ENCODE measurements at regions not wholly inside any gene's neighbourhood (a gene's known extent, or its start where the extent isn't known, plus 50 kb on each side); places are given as distances from the start of the nearest gene placed in this dataset.
"Not testable (repeated sequence)": the region's sequence is repeated elsewhere in the genome, so short reads cannot be mapped to it uniquely, and the experiment has no call there.

DNA sequence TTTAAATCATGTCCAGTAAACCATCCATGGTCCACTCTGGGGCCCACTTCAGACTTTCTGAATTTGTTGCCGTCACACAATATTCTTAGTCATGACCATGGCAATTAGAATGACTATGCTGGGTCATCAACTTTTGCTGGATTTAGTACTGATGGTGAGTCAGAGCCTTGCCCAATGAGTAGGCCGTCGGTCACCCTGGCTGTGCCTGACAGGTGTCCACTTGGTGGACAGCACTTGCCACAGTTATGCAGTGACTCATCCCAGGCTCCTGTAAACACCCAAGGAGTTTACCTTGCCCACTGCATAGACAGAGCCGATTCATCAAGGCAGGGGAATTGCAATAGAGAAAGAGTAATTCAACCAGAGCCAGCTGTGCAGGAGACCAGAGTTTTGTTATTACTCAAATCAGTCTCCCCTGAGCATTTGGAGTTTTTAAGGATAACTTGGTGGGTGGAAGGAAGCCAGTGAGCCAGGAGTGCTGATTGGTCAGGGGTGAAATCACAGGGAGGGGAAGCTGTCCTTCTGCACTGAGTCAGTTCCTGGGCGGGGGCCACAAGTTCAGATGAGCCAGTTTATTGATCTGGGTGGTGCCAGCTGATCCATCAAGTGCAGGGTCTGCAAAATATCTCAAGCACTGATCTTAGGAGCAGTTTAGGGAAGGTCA lies 333.8 kb downstream of the PTPRU start:
- no peak for DNase-seq (ENCODE audit: low read depth in 2 of 3, low spot score in 1 of 3)

DNA sequence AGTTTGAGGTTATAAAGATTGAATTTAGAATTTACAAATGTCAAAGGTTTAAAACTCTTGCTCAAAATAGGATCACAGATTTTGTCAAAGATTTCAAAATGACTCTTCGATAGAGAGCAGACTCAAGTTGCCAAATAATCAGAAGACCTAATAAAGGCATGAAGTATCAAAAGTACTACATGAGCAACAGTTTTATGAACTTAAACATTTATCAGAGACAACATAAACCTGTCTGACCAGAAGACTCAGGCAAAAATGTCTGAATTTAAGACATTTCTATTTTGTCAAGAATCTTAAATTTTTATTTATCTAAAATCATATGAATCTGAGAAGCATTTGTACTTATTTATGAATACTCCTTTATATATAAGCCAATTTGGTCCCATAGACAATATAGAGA lies 330.9 kb downstream of the PTPRU start:
- DNase-seq (ENCODE audit: low read depth in 2 of 3, low spot score in 1 of 3) = no peak

DNA sequence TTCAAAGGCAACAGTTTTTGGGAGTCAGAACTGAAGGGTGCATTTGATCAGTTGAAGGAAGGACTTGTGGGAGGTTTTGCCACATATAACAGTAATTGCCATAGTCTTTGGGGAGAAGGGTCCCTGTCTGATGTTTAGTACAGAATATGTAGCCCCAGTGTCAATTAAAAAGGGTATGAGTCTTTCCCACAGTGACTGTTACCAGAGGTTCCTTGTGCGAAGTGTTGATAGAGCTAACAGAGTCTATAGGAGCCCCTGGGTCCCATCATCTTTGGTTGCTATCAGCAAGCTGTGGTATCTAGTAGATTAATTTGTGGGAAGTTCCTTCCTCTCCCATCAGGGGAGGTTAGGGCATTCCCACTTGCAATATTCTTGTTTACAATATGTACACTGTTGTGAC lies 329.2 kb downstream of the PTPRU start:
- DNase-seq (ENCODE audit: low read depth in 2 of 3, low spot score in 1 of 3) = no peak

DNA sequence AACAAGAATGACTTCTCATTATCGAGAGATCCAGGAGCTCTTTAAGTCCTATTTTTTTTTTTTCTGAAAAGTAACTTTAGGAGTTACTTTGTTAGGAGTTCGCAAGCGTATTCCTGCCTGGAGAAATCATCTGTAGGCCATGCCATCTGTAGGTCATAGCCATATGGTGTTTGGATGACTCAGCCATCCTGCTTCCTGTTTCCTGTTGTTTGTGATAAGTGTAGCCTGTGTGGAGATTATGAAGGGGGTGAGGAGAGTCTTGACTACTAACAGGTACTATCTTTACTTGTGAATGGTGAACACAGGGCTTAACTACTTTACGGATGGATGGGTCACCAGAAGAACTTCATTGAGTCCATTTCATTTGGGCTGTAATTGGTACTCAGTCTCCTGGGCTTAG lies 327.2 kb downstream of the PTPRU start:
- no peak for DNase-seq (ENCODE audit: low read depth in 2 of 3, low spot score in 1 of 3)

DNA sequence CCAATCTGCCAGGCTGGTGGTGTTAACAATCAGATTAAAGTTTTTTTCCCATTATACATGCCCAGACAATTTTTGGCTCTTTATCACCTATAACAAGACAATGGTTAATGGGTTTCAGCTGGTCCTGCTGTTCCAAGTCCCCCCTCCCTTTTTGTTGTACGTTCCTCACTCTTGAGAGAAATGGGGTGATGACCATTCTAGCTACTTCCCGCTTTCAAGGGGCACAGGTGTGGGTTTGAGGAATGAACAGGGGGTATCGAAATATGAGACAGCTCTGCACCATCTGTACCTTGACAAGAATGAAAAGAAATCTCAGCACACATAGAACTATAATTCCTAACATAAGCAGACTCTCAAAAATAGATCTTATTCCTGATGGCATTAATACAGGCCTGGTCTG lies 326.8 kb downstream of the PTPRU start:
- no peak for DNase-seq (ENCODE audit: low read depth in 2 of 3, low spot score in 1 of 3)

DNA sequence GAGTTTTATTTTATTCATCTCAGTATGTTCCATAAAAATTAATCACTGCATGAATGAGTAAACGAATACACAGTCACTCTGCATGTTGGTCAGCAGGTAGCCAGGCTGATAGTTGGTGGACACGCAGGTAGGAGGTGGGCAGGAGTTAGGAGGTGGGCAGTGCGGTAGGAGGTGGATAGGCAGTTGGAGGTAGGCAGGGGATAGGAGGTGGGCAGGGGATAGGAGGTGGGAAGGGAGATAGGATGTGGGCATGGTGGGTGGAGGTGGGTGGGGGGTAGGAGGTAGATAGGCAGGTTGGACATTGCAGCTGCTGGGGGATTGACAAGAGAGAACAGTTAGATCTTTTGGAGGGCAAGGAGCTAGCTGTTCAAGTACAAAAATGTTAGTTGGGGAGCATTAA lies 322.7 kb downstream of the PTPRU start:
- DNase-seq (ENCODE audit: low read depth in 2 of 3, low spot score in 1 of 3) = no peak

DNA sequence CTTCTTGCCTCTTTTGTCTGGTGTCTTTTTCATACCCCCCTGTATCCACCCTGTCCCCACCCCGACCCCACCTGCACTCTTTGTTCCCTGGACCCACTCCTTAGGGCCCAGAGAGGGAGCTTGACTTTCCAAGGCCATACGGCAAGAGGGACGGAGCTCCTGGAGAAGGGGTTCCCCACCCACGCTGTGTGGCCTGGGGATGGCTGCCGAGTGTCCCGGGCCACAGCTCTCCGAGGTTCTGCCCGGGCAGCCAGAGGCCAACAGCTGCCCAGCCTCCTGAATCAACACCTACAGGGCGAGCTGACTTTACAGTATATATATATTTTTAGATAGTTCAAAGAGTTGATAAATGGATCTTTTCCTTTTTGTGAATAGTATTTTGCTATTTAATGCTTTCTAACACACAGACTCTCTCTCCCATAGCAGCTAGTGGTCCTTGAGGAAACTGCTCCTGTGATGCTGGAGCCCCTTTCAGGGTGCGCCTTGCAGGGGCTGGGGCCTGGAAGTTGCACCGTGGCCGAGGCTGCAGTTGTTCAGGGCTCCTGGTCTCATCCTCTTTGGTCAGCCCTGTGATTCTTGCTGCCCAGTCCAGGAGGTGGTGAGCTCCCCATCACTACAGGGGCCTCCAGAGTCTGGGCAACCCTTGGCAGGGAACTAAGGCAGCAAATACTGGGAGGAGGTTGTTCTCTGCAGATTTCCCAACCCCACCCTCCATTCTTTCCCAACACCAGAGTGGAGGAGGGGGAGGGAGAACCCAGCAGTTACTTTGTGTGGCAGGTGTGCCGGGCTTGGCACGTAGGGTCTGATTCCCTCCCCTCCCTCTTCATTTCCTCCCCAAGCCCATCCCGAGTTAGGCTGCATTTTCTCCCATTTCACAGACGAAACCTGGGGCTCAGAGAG lies 321.6 kb downstream of the PTPRU start:
- DNase-seq (ENCODE audit: low read depth in 2 of 3, low spot score in 1 of 3) = no peak

DNA sequence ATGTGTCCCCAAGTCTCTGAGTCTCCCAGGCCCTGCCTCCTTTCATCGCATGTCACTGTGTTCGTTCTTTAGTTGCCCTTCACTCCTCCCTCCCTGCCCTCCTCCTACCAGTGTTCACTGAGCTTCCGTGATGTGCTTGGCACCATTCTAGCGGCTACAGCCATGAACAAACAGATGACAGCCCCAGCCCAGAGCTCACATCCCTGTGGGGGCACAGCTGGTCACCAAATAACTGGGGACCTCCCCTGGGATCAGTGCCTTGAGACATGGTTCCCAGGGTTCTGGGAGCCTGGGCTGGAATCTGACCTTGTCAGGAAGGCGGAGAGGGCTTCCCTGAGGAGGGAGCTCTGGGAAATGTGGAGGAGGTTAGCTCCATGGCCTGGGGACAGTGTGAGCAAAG lies 320.7 kb downstream of the PTPRU start:
- no peak for DNase-seq (ENCODE audit: low read depth in 2 of 3, low spot score in 1 of 3)

DNA sequence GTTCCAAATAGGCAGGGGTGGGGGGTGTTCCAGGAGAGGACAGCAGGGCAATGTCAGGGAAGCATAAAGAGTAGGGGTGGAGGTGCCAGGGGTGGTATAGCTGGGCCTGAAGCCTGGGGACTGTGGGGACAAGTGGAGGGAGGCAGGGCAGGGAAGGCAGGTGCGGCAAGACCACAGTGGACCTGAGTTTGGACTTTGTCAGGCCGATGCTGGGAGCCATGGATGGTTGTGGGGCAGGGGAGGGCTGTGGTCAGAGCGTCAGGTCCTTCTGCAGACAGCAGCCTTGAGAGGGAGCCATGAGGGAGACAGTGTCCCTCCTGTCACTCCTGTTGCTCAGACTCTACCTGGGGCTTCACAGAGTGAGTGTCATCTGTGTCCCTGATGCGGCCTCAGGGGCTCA lies 320.3 kb downstream of the PTPRU start:
- no peak for DNase-seq (ENCODE audit: low read depth in 2 of 3, low spot score in 1 of 3)

DNA sequence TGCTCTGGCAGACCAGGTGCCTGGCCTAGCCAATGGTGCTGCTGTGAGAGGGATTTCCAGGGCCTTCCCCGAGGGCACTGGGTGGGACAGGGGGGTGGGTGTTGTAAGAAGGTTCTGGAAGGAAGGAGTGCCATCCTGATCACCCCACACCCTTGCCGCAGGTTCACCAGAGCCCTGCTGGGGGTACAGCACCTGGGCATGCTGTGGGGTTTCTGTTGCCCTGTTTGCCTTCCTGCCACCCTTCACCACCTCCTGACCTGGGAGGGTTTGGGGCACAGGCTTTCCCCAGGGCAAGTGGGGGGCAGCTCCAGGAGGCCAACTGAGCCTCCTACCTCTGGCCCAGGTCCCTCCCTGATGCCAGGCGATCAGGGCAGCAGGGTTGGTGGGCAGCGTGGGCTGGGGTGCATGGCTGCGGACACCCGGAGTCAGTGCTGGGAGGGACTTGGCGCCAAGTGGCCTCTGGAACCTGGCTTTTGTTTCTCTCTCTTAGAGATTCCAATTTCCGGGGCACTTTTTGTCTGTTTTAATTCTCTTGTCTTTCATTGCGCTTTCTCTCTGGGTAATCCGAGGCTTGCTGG lies 318.8 kb downstream of the PTPRU start:
- no peak for DNase-seq (ENCODE audit: low read depth in 2 of 3, low spot score in 1 of 3)

DNA sequence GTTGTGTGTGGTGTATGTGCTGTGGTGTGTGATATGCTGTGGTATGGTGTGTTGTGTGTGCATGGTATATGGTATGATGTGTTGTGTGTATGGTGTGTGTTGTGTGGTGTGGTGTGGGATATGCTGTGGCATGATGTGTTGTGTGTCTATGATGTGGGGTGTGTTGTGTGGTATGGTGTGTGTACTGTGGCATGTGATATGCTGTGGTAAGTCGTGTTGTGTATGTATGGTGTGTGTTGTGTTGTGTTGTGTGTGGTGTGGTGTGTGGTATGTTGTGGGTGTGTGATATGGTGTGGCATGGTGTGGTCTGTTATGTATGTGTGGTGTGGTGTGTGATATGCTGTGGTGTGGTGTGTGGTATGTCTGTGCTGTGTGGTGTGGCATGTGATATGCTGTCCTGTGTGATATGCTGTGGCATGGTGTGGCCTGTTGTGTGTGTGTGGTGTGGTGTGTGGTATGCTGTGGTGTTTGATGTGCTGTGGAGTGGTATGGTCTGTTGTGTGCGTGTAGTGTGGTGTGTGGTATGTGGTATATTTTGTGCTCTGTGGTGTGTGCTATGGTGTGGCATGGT lies 318.0 kb downstream of the PTPRU start:
- no peak for DNase-seq (ENCODE audit: low read depth in 2 of 3, low spot score in 1 of 3)

DNA sequence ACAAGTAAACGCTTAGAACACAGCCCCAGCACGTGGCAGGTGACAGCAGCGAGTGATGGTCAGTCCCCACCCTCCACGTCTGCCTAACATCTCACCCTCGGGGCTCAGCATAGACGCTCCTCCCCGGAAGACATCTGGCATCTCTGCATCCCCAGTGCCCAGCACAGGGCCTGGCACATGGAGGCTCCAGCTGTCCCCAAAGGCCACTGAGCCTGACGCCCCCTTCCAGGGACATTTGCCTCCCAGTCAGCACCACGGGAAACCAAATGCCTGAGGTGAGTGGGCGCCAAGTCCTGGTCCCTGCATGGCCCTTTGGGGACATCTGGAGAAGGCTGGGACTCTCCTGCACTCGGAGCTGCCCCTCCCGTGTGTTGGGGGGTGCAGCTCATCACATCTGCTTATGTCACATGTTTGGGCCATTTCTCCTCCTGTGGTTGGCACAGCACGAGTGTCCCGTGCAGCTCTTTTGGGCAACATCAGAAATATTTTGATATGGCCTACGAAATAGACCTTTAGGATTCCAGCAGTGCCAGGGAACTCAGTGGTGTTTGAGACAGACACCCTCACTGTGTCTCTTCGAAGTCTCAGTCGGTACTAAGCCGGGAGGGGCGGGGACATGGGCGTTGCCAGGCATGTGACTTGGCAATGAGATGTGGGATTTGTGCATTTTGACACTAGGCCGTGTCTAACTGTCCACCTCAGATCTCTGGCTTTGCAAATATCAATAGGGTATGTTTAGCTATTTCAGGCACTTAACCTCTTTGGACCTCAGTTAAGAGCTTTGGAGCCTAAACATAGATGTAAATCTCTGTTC lies 315.0 kb downstream of the PTPRU start:
- DNase-seq (ENCODE audit: low read depth in 2 of 3, low spot score in 1 of 3) = no peak

DNA sequence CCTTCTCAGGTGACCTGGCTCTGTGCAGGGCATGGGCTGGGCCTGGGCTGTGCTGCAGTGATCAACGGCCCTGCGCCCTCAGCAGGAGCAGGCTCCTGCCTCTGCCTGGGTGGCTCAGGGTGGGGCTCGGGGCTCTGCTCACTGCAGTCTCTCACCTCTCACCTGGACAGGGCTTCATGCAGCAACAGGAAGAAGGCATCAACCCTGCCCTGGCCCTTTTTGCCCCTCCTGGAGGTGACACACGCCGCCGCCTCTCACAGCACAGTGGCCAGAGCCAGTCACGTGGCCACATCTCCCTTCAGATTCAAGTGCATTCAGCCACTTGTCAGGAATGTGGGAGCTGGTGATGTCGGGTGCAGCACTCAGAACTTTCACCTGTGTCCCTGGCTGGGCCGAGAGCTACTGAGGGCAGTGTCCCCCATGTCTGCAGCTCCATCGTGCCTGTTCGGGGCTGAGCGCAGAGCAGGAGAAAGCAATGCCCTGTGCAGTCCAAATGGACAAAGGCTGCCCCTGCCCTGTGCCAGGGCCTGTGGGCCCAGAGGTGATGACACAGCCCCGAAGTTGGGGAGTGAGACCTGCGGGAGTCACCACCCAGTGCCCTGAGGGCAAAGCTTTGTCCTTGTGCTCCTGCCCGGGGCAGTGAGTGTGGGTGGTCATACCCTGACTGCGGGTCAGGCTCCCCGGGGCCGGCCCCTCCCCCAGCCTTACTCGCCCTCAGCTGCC lies 314.0 kb downstream of the PTPRU start:
- DNase-seq (ENCODE audit: low read depth in 2 of 3, low spot score in 1 of 3) = no peak

DNA sequence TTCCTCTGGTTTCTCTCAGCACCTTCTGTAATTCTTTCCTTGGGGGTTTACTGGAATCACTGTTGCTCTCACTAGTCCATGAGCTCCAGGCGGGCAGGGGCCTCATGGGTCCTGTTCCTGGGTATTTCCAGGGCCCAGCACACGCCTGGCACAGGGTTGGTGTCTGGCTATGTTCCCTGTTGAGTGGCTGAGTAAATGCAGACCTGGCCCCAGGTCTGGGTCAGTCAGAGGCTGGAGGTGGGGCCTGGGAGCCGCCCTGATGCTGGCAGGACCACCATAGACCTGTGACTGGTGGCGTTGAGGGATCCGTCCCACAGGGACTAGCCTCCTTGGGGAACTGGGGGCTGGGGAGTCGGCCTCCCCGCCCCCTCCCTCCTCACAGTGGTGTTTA lies 313.4 kb downstream of the PTPRU start:
- DNase-seq (ENCODE audit: low read depth in 2 of 3, low spot score in 1 of 3) = not testable (repeated sequence)

DNA sequence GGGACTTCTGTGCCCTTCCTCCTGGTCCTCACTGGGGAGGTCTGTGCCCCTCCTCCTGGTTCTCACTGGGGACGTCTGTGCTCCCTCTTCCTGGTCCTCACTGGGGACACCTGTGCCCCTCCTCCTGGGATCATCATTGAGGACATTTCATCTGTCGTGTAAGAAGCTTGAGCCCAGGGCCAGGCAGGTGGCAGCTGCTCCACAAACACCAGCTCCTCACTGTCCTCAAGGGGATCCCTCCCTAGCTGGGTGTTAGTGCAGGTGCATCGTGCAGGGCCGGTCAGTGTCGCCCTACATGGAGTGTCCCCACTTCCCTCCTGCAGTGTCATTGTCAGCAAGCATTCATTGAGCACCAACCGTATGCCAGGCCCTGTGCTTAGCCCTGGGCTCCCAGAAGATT lies 312.7 kb downstream of the PTPRU start:
- DNase-seq (ENCODE audit: low read depth in 2 of 3, low spot score in 1 of 3) = no peak

DNA sequence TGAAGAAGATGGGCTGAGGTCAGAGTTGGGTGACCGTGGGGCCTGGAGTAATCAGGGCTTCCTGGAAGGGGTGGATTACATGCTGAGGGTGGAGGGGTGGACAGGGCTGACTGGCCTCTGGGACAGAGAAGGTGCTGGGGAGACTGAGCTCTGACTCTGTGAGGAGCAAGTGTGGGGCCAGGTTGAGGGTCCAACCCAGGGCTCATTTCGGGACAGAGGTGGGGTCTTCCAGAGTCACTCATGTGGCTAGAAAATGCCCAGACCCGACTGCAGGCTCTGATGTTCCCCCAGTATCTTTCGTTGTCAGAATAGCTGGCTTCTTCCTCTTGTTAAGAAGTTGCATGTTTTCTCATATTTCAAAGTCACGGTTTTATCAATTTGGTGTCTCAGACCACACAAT lies 311.8 kb downstream of the PTPRU start:
- DNase-seq (ENCODE audit: low read depth in 2 of 3, low spot score in 1 of 3) = no peak

DNA sequence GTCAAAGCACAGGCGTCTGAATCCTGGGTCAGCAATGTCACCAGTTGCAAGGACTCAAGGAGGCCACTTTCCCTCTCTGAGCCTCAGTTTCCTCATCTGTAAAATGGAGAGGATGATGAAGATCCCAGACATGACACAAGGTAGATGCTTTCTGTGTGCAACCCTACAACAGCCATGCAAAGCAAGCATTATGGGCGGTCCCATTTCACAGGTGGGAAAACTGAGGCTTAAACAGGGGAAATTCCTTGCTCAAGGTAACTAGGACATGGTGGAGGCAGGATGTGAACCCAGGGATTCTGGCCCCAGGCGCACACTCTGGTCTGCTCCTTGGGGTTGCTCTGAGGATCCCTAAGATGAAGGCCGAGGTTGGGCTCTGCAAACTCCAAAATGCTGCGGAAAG lies 311.0 kb downstream of the PTPRU start:
- no peak for DNase-seq (ENCODE audit: low read depth in 2 of 3, low spot score in 1 of 3)

DNA sequence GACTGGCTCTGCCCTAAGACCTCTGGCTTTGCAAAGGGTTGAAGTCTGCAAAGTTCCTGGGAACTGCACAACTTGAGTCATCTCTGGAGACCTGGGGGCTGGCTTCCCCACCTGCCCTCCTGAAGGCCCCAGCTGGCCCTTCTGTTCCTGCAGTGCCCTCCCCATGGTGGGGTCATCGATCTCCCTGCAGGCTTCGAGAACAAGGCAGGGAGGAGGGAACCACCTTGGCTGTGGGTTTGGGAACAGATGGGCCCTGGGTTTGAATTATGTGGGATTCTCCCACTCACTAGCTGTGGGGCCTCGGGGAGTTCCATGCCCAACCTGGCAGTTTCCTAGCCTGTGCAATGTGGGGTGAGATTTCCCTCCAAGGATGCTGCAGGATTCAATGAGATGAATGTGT lies 310.2 kb downstream of the PTPRU start:
- no peak for DNase-seq (ENCODE audit: low read depth in 2 of 3, low spot score in 1 of 3)

DNA sequence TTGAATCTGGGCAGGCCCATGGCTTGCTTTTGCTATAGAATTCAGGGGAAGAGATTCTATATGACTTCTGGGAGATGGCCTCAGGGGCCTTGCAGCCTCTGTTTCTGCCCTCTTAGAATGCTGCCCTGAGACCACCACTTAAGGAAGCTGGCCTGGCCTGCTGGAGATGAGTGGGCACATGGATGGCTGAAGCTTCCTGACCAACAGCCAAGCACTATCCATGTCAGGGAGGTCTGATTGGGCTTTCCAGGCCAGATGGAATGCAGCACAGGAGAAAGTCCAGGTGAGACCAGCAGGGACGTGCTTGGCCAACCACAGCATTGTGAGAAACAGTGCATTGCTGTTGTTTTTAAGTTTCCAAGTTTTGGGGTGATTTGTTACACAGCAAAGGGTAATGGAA lies 308.1 kb downstream of the PTPRU start:
- no peak for DNase-seq (ENCODE audit: low read depth in 2 of 3, low spot score in 1 of 3)

DNA sequence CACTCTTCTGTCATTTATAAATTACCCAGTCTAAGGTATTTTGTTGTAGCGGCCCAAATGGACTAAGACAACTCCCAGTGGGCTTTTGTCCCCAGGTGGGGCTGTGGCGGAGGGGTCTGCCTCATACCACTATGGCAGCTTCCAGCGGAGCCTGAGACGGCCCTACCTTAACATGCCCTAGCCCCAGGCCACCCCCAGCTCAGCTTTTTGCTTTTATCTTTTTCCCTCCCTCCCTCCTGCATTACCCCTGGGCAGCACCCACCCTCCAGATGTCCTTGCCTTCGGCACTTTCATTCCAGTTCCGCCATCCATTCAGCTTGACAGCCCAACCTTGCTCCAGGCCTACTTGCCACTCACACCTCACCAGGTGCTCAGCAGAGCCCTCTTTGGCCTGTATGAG lies 307.3 kb downstream of the PTPRU start:
- no peak for DNase-seq (ENCODE audit: low read depth in 2 of 3, low spot score in 1 of 3)

DNA sequence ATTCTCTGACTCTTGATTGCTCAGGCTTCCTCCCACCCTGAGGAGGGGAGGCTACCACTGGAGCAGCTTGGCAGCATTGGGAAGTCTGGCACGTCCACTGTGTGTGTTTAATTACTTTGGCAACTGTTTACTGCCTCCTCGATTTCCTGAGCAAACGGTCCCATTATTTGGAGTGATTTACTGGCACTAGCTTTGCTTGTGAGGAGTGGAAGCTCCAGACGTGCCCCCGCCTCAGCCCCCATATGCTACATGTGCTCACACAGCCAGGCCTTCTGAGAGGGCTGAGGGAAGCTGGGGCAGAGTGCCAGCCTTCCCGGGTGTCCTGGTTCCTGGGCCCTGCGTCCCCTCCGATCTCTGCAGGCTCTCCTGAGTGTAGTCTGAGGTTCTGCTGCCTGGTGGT lies 306.2 kb downstream of the PTPRU start:
- no peak for DNase-seq (ENCODE audit: low read depth in 2 of 3, low spot score in 1 of 3)

All from stimulated activated CD4-positive, alpha-beta T cell treated with anti-CD3 and anti-CD28 coated beads, Interleukin-12 subunit alpha, Interleukin-12 subunit beta, amount 100 ng/mL, for 48 hours (primary cell).